Spleen (tissue), 11 donors: ENCODE measurements at regions not wholly inside any gene's neighbourhood (a gene's known extent, or its start where the extent isn't known, plus 50 kb on each side); places are given as distances from the start of the nearest gene placed in this dataset.

Experiments used
- DNase-seq: peaks from one replicate; pipeline ENCODE4 v3.0.0-alpha.2; 2020
- H3K27ac ChIP-seq, 8 donors: fragments of 200-600 bp; sonication (generic) in 7 of 8; 1 replicate in 4 of 8; 2 replicates in 4 of 8; pipeline versions ENCODE4 v1.5.0 to v1.8.0; 2016 to 2021; ENCODE audit warnings: inconsistent platforms in 4 of 8, mild to moderate bottlenecking in 4 of 8, moderate library complexity in 1 of 8
- H3K27me3 ChIP-seq, 7 donors: fragments of 200-600 bp; sonication (generic) in 6 of 7; replicated peaks in 1 of 7; 1 replicate in 4 of 7; 2 replicates in 3 of 7; pipeline versions ENCODE4 v1.5.0 to v1.8.0; 2016 to 2021; ENCODE audit warnings: inconsistent platforms in 3 of 7, mild to moderate bottlenecking in 1 of 7
- H3K36me3 ChIP-seq, 6 donors: fragments of 200-600 bp; sonication (generic) in 5 of 6; 1 replicate in 4 of 6; 2 replicates in 2 of 6; pipeline versions ENCODE4 v1.5.0 to v1.8.0; 2016 to 2021; ENCODE audit warnings: inconsistent platforms in 2 of 6
- H3K4me1 ChIP-seq, 6 donors: fragments of 200-600 bp; sonication (generic) in 5 of 6; 1 replicate in 3 of 6; 2 replicates in 3 of 6; pipeline versions ENCODE4 v1.5.0 to v1.8.0; 2016 to 2021; ENCODE audit warnings: inconsistent platforms in 3 of 6
- H3K4me3 ChIP-seq, 8 donors: fragments of 200-600 bp; sonication (generic) in 7 of 8; 1 replicate in 4 of 8; 2 replicates in 4 of 8; pipeline versions ENCODE4 v1.5.0 to v1.8.0; 2016 to 2021; ENCODE audit warnings: inconsistent platforms in 4 of 8, mild to moderate bottlenecking in 4 of 8, moderate library complexity in 2 of 8
- H3K9me3 ChIP-seq, 8 donors: fragments of 200-600 bp; sonication (generic) in 7 of 8; 1 replicate in 4 of 8; 2 replicates in 4 of 8; pipeline versions ENCODE4 v1.5.0 to v1.8.0; 2016 to 2021; ENCODE audit warnings: inconsistent platforms in 4 of 8
- CTCF ChIP-seq, 11 experiments: fragments of 200-600 bp in 7 of 11; fragments of 450-650 bp in 4 of 11; sonication (generic) in 4 of 11; IDR thresholded peaks in 8 of 11; conservative IDR thresholded peaks in 3 of 11; 1 replicate in 7 of 11; 2 replicates in 4 of 11; pipeline versions ENCODE4 v1.4.0 to v1.8.0; 2016 to 2021; ENCODE audit warnings: antibody characterized with exemption in 11 of 11, inconsistent platforms in 4 of 11, mild to moderate bottlenecking in 1 of 11
- POLR2A ChIP-seq, 3 donors: fragments of 450-650 bp; IDR thresholded peaks; one replicate each; pipeline ENCODE4 v1.5.1; 2017; ENCODE audit warnings: antibody characterized with exemption in 3 of 3, mild to moderate bottlenecking in 1 of 3
- POLR2AphosphoS5 ChIP-seq, 3 donors: sonication (generic); formaldehyde crosslinking; IDR thresholded peaks; one replicate each; pipeline ENCODE4 v1.5.1; 2017; ENCODE audit warnings: antibody characterized with exemption in 3 of 3
- WGBS, 5 donors: extraction: QIAGEN DNeasy Blood & Tissue Kit in 3 of 5; methylation state at CpG; one replicate each; pipeline versions ENCODE4 v1.1.5 to v1.1.7; 2013 to 2018; 5-methylcytosine and 5-hydroxymethylcytosine counted together
- intact Hi-C: fragments of 100-400 bp; cut with DNase I; formaldehyde crosslinking; loops from one replicate; pipeline ENCODE4 v1.15.0; 2023; ENCODE audit warnings: low total_unique reads
- donor health status: healthy with polysubstance abuse.
- donor health status: DM: no; HTN: no; CAD: no; lungs with moderate emphysema.
- donor health status: DM: no; HTN: no; CAD: no.
- donor health status: Bipolar disorder and iron deficiency.
- donor health status: healthy.
- donor health status: DM: no; HTN: no; CAD: no.
- donor health status: DM: yes; HTN: yes; CAD: no.

GRCh38 chr10:23824822-23825221 is 384.1 kb upstream of the KIAA1217 start:
- no peak for TF ChIP-seq POLR2AphosphoS5 (IDR thresholded peaks at IDR 0.05)
- no peak for TF ChIP-seq POLR2A (IDR thresholded peaks at IDR 0.05)
- TF ChIP-seq CTCF (IDR thresholded peaks at IDR 0.05 in 8 of 11, conservative IDR thresholded peaks at IDR 0.05 in 3 of 11): no peak

GRCh38 chr10:23826421-23826820 is 382.5 kb upstream of the KIAA1217 start:
- intact Hi-C loops: no loop called here
- H3K27ac ChIP-seq: no peak overlapping the region
- TF ChIP-seq CTCF (IDR thresholded peaks at IDR 0.05 in 8 of 11, conservative IDR thresholded peaks at IDR 0.05 in 3 of 11) (no peak), POLR2AphosphoS5 (IDR thresholded peaks at IDR 0.05) (no peak), POLR2A (IDR thresholded peaks at IDR 0.05) (no peak)
- H3K27me3 ChIP-seq: no peaks in the 10 kb centered on the region
- DNase-seq: no peak
- H3K36me3 ChIP-seq: no peaks in the 10 kb centered on the region
- H3K4me1 ChIP-seq: no peaks in the 10 kb centered on the region
- H3K4me3 ChIP-seq: no peak overlapping the region
- H3K9me3 ChIP-seq: no peaks in the 10 kb centered on the region
- 32 to 48% (median 38%) methylated on average over 9 of the region's 9 CpGs for WGBS, 5 donors

More at GRCh38 chr10:23824822-23825221, 384.1 kb upstream of the KIAA1217 start:
- no peaks in the 10 kb centered on the region for H3K36me3 ChIP-seq
- no peak overlapping the region for H3K27ac ChIP-seq
- H3K4me3 ChIP-seq: no peak overlapping the region
- H3K4me1 ChIP-seq: no peaks in the 10 kb centered on the region
- H3K27me3 ChIP-seq: no peaks in the 10 kb centered on the region
- no peaks in the 10 kb centered on the region for H3K9me3 ChIP-seq
- intact Hi-C loops: no loop called here
- 65 to 81% (median 76%) methylated on average over 4 of the region's 4 CpGs for WGBS, 5 donors
- DNase-seq: no peak

GRCh38 chr10:23829556-23829955 is 379.4 kb upstream of the KIAA1217 start:
- intact Hi-C loops: no loop called here
- Histone ChIP-seq H3K27me3 (no peaks in the 10 kb centered on the region), H3K27ac (no peak overlapping the region), H3K9me3 (no peaks in the 10 kb centered on the region), H3K4me1 (no peaks in the 10 kb centered on the region), H3K36me3 (no peaks in the 10 kb centered on the region), H3K4me3 (no peak overlapping the region)
- 83 to 93% (median 91%) methylated on average over 2 of the region's 2 CpGs for WGBS, 5 donors
- TF ChIP-seq POLR2A (IDR thresholded peaks at IDR 0.05) (no peak), CTCF (IDR thresholded peaks at IDR 0.05 in 8 of 11, conservative IDR thresholded peaks at IDR 0.05 in 3 of 11) (no peak), POLR2AphosphoS5 (IDR thresholded peaks at IDR 0.05) (no peak)
- no peak for DNase-seq

GRCh38 chr10:23834091-23834490 is 374.8 kb upstream of the KIAA1217 start:
- H3K27ac ChIP-seq: no peak overlapping the region
- no peak overlapping the region for H3K4me3 ChIP-seq
- no peak for TF ChIP-seq CTCF (IDR thresholded peaks at IDR 0.05 in 8 of 11, conservative IDR thresholded peaks at IDR 0.05 in 3 of 11)
- no peak for TF ChIP-seq POLR2A (IDR thresholded peaks at IDR 0.05)
- TF ChIP-seq POLR2AphosphoS5 (IDR thresholded peaks at IDR 0.05): no peak
- H3K9me3 ChIP-seq: no peaks in the 10 kb centered on the region
- no peaks in the 10 kb centered on the region for H3K4me1 ChIP-seq
- no peaks in the 10 kb centered on the region for H3K36me3 ChIP-seq
- no peaks in the 10 kb centered on the region for H3K27me3 ChIP-seq
- no peak for DNase-seq
- intact Hi-C loops: no loop called here
